HepG2 (cell line): ENCODE measurements at regions not wholly inside any gene's neighbourhood (a gene's known extent, or its start where the extent isn't known, plus 50 kb on each side); places are given as distances from the start of the nearest gene placed in this dataset.

Experiments used
- ATAC-seq: fragments of 200-7000 bp; cut with Tn5 transposase; 3 replicates; pipeline ENCODE4 v1.9.1; 2020; ENCODE audit warnings: mild to moderate bottlenecking, moderate library complexity
- BruUV-seq: library from RNA; stranded (reverse); fragments of 400-500 nt; replicated peaks from 2 replicates; lab custom pipeline; 2021; lab: Mats Ljungman, UMichigan
- CTCF ChIA-PET: fragments of 300-600 bp; formaldehyde crosslinking; extraction: SDS; loops from one replicate; lab custom pipeline; 2021; ENCODE audit warnings: low total read pairs, inconsistent platforms, low intra/inter-chr PET ratio; lab: Yijun Ruan, JAX
- POLR2A ChIA-PET: fragments of 350-600 bp; sonication (Branson Sonifier 250); formaldehyde crosslinking; loops from one replicate; lab custom pipeline; 2020; ENCODE audit warnings: antibody characterized with exemption, inconsistent platforms; lab: Yijun Ruan, JAX
- DNase-seq: peaks from one replicate; pipeline ENCODE4 v3.0.0-alpha.2; 2015; ENCODE audit warnings: low spot score
- FAIRE-seq: peaks from 3 replicates; lab custom pipeline; 2011; peaks lifted over from hg19 to GRCh38; lab: Jason Lieb, UNC
- H2AFZ ChIP-seq: one replicate; pipeline ENCODE4 v1.6.1; 2011; ENCODE audit warnings: low read length, inconsistent platforms
- H3K27ac ChIP-seq: fragments of 300-600 bp; 3 replicates; pipeline ENCODE4 v1.8.0; 2011; ENCODE audit warnings: mixed run types, mild to moderate bottlenecking, mixed read lengths, low read length, inconsistent platforms; ENCODE audit not compliant: insufficient read depth; ENCODE audit errors: extremely low read length
- H3K27me3 ChIP-seq, 2 experiments: fragments of 200-600 bp in 1 of 2; 2 replicates in 1 of 2; 3 replicates in 1 of 2; pipeline versions ENCODE4 v1.6.0 to v1.8.0; 2011; ENCODE audit warnings: low read length in 2 of 2, mild to moderate bottlenecking in 2 of 2, moderate library complexity in 2 of 2, inconsistent platforms in 1 of 2; ENCODE audit not compliant: insufficient read depth in 2 of 2, control insufficient read depth in 1 of 2
- H3K36me3 ChIP-seq, 2 experiments: fragments of 200-600 bp in 1 of 2; replicated peaks in 1 of 2; 2 replicates in 1 of 2; 3 replicates in 1 of 2; pipeline versions ENCODE4 v1.5.1 to v1.8.0; 2011; ENCODE audit warnings: low read length in 2 of 2, inconsistent platforms in 1 of 2; ENCODE audit not compliant: insufficient read depth in 2 of 2, control insufficient read depth in 1 of 2
- H3K4me1 ChIP-seq: 2 replicates; pipeline ENCODE4 v1.5.1; 2012; ENCODE audit warnings: low read length, inconsistent platforms; ENCODE audit not compliant: insufficient read depth
- H3K4me2 ChIP-seq: 2 replicates; pipeline ENCODE4 v1.6.0; 2011; ENCODE audit warnings: low read depth, low read length, inconsistent platforms
- H3K4me3 ChIP-seq, 3 experiments: fragments of 200-600 bp in 1 of 3; sonication (generic), shearing (Covaris generic) in 1 of 3; replicated peaks in 1 of 3; 2 replicates each; pipeline ENCODE4 v1.5.1; 2011 to 2016; ENCODE audit warnings: low read length in 3 of 3, inconsistent platforms in 2 of 3, low read depth in 2 of 3, mild to moderate bottlenecking in 2 of 3, control low read depth in 1 of 3, mixed read lengths in 1 of 3; ENCODE audit not compliant: insufficient read depth in 1 of 3
- H3K79me2 ChIP-seq: one replicate; pipeline ENCODE4 v1.6.1; 2011; ENCODE audit warnings: low read length, inconsistent platforms; ENCODE audit not compliant: insufficient read depth
- H3K9ac ChIP-seq: 2 replicates; pipeline ENCODE4 v1.6.0; 2011; ENCODE audit warnings: mild to moderate bottlenecking, low read depth, low read length, inconsistent platforms; ENCODE audit not compliant: insufficient read depth
- H3K9me3 ChIP-seq: 2 replicates; pipeline ENCODE4 v1.5.1; 2012; ENCODE audit warnings: mild to moderate bottlenecking, low read length
- H4K20me1 ChIP-seq: 2 replicates; pipeline ENCODE4 v1.6.0; 2011; ENCODE audit warnings: inconsistent platforms, mild to moderate bottlenecking, low read length, moderate library complexity; ENCODE audit not compliant: insufficient read depth
- BRD4 ChIP-seq: sonication (generic); formaldehyde crosslinking; IDR thresholded peaks from 2 replicates; pipeline ENCODE4 v1.4.0; 2020; ENCODE audit warnings: missing genetic modification reagents
- HMG20B ChIP-seq: conservative IDR thresholded peaks from 2 replicates; pipeline ENCODE4 v1.6.1; 2016; ENCODE audit warnings: missing genetic modification reagents, missing compliant biosample characterization
- HNRNPK ChIP-seq: fragments of 200-400 bp; formaldehyde crosslinking; IDR thresholded peaks from 2 replicates; pipeline ENCODE4 v1.6.1; 2018; ENCODE audit warnings: low read length, low read depth, moderate library complexity, mild to moderate bottlenecking; ENCODE audit not compliant: poor library complexity, severe bottlenecking
- REXO4 ChIP-seq: sonication (generic); formaldehyde crosslinking; IDR thresholded peaks from 2 replicates; pipeline ENCODE4 v1.8.0; 2022; ENCODE audit warnings: missing genetic modification reagents, mild to moderate bottlenecking, borderline replicate concordance
- YY1 ChIP-seq: IDR thresholded peaks from 2 replicates; pipeline ENCODE4 v1.6.1; 2011; ENCODE audit warnings: low read length, low read depth, moderate library complexity, mild to moderate bottlenecking; ENCODE audit not compliant: insufficient read depth, insufficient replicate concordance
- ZBTB3 ChIP-seq: sonication (generic); formaldehyde crosslinking; IDR thresholded peaks from 2 replicates; pipeline ENCODE4 v1.4.0; 2020; ENCODE audit warnings: low read depth, mild to moderate bottlenecking, moderate library complexity, missing genetic modification reagents, borderline replicate concordance
- ZKSCAN1 ChIP-seq: fragments of 150-350 bp; IDR thresholded peaks from 2 replicates; pipeline ENCODE4 v1.6.1; 2014; ENCODE audit warnings: low read length
- ZNF232 ChIP-seq: sonication (generic); formaldehyde crosslinking; IDR thresholded peaks from 2 replicates; pipeline ENCODE4 v1.4.0; 2020; ENCODE audit warnings: missing genetic modification reagents, borderline replicate concordance
- ZNF547 ChIP-seq: sonication (generic); formaldehyde crosslinking; IDR thresholded peaks from 2 replicates; pipeline ENCODE4 v1.5.1; 2020; ENCODE audit warnings: mild to moderate bottlenecking, missing genetic modification reagents
- ZNF777 ChIP-seq: sonication (generic); formaldehyde crosslinking; IDR thresholded peaks from 2 replicates; pipeline ENCODE4 v1.4.0; 2020; ENCODE audit warnings: missing genetic modification reagents
- WGBS: methylation state at CpG from one replicate; pipeline ENCODE4 v1.1.6; 2017; ENCODE audit warnings: low lambda C conversion rate; 5-methylcytosine and 5-hydroxymethylcytosine counted together
- in situ Hi-C: cut with HindIII; loops from 2 replicates; pipeline ENCODE4 v1.10.0; 2017; ENCODE audit warnings: low pct_unique_long_range_greater_than_20kb; ENCODE audit not compliant: extremely low pct_ligation_motif_present
- intact Hi-C: fragments of 100-400 bp; cut with micrococcal nuclease; formaldehyde crosslinking; loops from one replicate; pipeline ENCODE4 v1.10.0; 2022; ENCODE audit not compliant: unreplicated experiment
- TF ChIP-seq, protein P1 (sequence below): fragments of 450-650 bp; IDR thresholded peaks from 2 replicates; pipeline ENCODE4 v1.6.1; 2017

DNA sequence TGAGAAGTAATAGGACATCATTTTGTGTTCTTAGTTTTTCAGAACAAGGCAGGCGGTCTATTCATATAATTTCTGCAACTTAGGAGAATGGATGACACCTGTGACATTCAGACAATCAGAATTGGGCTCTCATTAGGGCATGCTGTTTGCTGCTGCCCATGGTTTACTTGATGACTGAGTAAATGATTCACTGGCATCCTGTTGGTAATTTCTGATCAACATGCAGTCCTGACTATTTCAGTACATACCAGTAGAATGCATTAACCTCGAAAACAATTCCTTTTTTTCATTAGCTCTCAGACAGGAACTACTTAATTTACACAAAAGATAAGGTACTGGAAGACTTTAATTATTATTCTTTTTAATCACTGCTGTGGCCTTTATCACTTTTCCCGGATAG, 641.6 kb downstream of the NSUN3 start (continued):
- TF ChIP-seq, protein P1, sequence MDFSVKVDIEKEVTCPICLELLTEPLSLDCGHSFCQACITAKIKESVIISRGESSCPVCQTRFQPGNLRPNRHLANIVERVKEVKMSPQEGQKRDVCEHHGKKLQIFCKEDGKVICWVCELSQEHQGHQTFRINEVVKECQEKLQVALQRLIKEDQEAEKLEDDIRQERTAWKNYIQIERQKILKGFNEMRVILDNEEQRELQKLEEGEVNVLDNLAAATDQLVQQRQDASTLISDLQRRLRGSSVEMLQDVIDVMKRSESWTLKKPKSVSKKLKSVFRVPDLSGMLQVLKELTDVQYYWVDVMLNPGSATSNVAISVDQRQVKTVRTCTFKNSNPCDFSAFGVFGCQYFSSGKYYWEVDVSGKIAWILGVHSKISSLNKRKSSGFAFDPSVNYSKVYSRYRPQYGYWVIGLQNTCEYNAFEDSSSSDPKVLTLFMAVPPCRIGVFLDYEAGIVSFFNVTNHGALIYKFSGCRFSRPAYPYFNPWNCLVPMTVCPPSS: no peak
- no peak for TF ChIP-seq HNRNPK

DNA sequence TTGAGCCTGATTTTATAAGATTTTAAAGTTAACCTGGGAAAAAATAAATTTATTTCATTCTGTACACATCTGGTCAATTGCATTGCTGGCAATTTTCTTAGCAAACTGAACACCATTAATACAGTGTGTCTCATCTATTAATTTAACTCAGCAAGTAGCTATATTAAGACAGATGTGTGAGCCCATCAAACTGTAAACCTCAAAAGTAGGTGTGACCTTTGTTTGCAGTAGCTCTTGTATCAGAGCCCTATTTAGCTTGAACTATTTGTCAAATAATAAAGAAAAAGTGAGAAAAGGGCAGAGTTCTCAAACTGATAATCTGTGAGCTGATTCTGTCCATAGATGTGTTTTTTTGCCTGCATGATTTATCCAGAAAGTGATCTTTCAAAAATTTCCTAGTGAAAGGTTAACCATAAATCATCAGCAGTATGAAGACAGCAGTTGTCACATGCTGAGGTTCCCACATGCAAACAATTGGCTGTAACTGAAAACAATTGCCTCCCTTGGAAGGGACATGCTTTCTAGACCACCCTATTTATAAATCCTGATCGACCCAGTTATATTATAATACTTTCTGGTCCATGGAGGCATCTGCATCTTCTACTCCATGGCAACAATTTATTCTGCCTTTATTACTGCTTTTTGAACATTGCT, 646.5 kb downstream of the NSUN3 start:
- Histone ChIP-seq H3K27me3 (no peaks in the 10 kb centered on the region), H3K36me3 (no peaks in the 10 kb centered on the region), H3K4me1 (no peaks in the 10 kb centered on the region), H2AFZ (no peak overlapping the region), H3K9ac (no peak overlapping the region), H3K79me2 (no peaks in the 10 kb centered on the region), H3K9me3 (no peaks in the 10 kb centered on the region), H3K4me2 (no peak overlapping the region), H4K20me1 (no peaks in the 10 kb centered on the region), H3K27ac (no peak overlapping the region), H3K4me3 (no peak overlapping the region)
- in situ Hi-C loops: no loop called here
- TF ChIP-seq ZNF232 (CRISPR knock-in tag) (no peak), ZBTB3 (CRISPR knock-in tag) (no peak), ZNF777 (CRISPR knock-in tag) (no peak), REXO4 (no peak), YY1 (no peak), ZNF547 (CRISPR knock-in tag) (no peak), BRD4 (CRISPR knock-in tag) (no peak), ZKSCAN1 (no peak), HMG20B (CRISPR knock-in tag) (no peak)
- ATAC-seq (no peak), DNase-seq (no peak), FAIRE-seq (no peak)
- no TSS peak for BruUV-seq
- ChIA-PET POLR2A (no interaction called here), CTCF (no interaction called here)
- intact Hi-C loops: no loop called here
- WGBS: 0% methylated on average over 1 of the region's 1 CpG
